ENCODE measurements at regions not wholly inside any gene's neighbourhood (a gene's known extent, or its start where the extent isn't known, plus 50 kb on each side); places are given as distances from the start of the nearest gene placed in this dataset.

- no peak overlapping the region for H3K27ac ChIP-seq
- H3K36me3 ChIP-seq, result no peaks in the 10 kb centered on the region
- intact Hi-C loops (cut with DNase I), result no loop called here
- no peaks in the 10 kb centered on the region for H3K27me3 ChIP-seq (ENCODE audit: low read depth)
- no peak for TF ChIP-seq CTCF (IDR thresholded peaks at IDR 0.05)
- no peak for DNase-seq
- no peak overlapping the region for H3K4me3 ChIP-seq
- no peaks in the 10 kb centered on the region for H3K4me1 ChIP-seq
- no peaks in the 10 kb centered on the region for H3K9me3 ChIP-seq
- no peak for ATAC-seq
Measured at GRCh38 chr4:54912155-54912554, 213.2 kb downstream of the KDR start.

GRCh38 chr4:54909961-54910360, 215.4 kb downstream of the KDR start:
- DNase-seq (no peak), ATAC-seq (no peak)
- Histone ChIP-seq H3K27me3 (ENCODE audit: low read depth) (no peaks in the 10 kb centered on the region), H3K36me3 (no peaks in the 10 kb centered on the region), H3K4me1 (no peaks in the 10 kb centered on the region), H3K27ac (no peak overlapping the region), H3K4me3 (no peak overlapping the region), H3K9me3 (no peaks in the 10 kb centered on the region)
- intact Hi-C loops (cut with DNase I), result no loop called here
- no peak for TF ChIP-seq CTCF (IDR thresholded peaks at IDR 0.05)

GRCh38 chr4:54908763-54909162, 216.6 kb downstream of the KDR start:
- intact Hi-C loops (cut with DNase I), result no loop called here
- Histone ChIP-seq H3K27ac (no peak overlapping the region), H3K36me3 (no peaks in the 10 kb centered on the region), H3K9me3 (no peaks in the 10 kb centered on the region), H3K4me3 (no peak overlapping the region), H3K4me1 (no peaks in the 10 kb centered on the region), H3K27me3 (ENCODE audit: low read depth) (no peaks in the 10 kb centered on the region)
- TF ChIP-seq CTCF (IDR thresholded peaks at IDR 0.05), result no peak
- ATAC-seq (no peak), DNase-seq (no peak)

- Histone ChIP-seq H3K4me1 (no peaks in the 10 kb centered on the region), H3K27me3 (ENCODE audit: low read depth) (no peaks in the 10 kb centered on the region), H3K9me3 (no peaks in the 10 kb centered on the region), H3K36me3 (no peaks in the 10 kb centered on the region), H3K4me3 (no peak overlapping the region), H3K27ac (no peak overlapping the region)
- ATAC-seq (no peak), DNase-seq (no peak)
- TF ChIP-seq CTCF (IDR thresholded peaks at IDR 0.05), result no peak
- intact Hi-C loops (cut with DNase I), result no loop called here
Measured at GRCh38 chr4:54904953-54905352, 220.4 kb downstream of the KDR start.

- Histone ChIP-seq H3K4me1 (no peaks in the 10 kb centered on the region), H3K27me3 (ENCODE audit: low read depth) (no peaks in the 10 kb centered on the region), H3K36me3 (no peaks in the 10 kb centered on the region), H3K4me3 (no peak overlapping the region), H3K27ac (no peak overlapping the region), H3K9me3 (no peaks in the 10 kb centered on the region)
- no peak for TF ChIP-seq CTCF (IDR thresholded peaks at IDR 0.05)
- intact Hi-C loops (cut with DNase I), result no loop called here
- no peak for DNase-seq
- no peak for ATAC-seq
Measured at GRCh38 chr4:54902976-54903375, 222.4 kb downstream of the KDR start.

GRCh38 chr4:54902271-54902670, 223.1 kb downstream of the KDR start:
- H3K4me1 ChIP-seq, result no peaks in the 10 kb centered on the region
- H3K4me3 ChIP-seq, result no peak overlapping the region
- no peaks in the 10 kb centered on the region for H3K27me3 ChIP-seq (ENCODE audit: low read depth)
- intact Hi-C loops (cut with DNase I), result no loop called here
- no peak overlapping the region for H3K27ac ChIP-seq
- no peaks in the 10 kb centered on the region for H3K36me3 ChIP-seq
- DNase-seq, result no peak
- ATAC-seq, result peak; percentile 45 to 78
- TF ChIP-seq CTCF (IDR thresholded peaks at IDR 0.05), result no peak
- no peaks in the 10 kb centered on the region for H3K9me3 ChIP-seq

Measured in lower lobe of right lung (tissue), 2 donors.